ENCODE measurements at regions not wholly inside any gene's neighbourhood (a gene's known extent, or its start where the extent isn't known, plus 50 kb on each side); places are given as distances from the start of the nearest gene placed in this dataset.

DNA sequence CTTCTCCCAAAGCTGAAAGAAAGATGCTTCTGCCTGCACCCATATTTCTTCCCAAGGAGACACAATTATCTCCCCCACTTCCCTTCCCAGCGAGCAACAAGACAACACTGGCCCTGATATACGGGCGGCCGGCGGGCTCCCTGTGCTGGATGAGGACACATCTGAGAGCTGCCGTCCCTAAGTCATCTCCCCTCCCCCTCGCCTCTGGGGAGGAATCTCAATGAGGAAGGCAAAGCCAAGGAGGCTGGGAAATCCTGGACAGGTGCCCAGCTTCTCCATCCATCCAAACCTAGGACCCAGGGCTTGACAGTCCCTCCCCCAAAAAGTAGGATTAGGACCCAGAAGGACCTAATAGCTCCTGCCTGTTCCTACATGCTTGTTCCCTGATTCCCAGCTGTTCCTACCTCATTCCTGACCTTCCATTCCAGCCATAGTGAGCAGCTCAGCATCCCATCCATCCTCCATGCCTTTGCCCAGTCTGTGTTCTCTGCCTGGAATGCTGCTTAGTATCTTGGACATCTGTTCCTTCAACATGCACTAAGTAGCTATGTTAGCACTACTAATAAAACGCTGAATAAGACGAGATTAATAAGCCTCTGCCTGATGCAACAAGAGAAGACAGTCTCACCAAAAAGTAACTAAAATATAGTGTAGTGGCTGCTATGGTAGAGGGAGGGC is 167.9 kb downstream of the CCT6B start:
- no peak for TF ChIP-seq POLR2A (IDR thresholded peaks at IDR 0.05)
- TF ChIP-seq, protein P1, sequence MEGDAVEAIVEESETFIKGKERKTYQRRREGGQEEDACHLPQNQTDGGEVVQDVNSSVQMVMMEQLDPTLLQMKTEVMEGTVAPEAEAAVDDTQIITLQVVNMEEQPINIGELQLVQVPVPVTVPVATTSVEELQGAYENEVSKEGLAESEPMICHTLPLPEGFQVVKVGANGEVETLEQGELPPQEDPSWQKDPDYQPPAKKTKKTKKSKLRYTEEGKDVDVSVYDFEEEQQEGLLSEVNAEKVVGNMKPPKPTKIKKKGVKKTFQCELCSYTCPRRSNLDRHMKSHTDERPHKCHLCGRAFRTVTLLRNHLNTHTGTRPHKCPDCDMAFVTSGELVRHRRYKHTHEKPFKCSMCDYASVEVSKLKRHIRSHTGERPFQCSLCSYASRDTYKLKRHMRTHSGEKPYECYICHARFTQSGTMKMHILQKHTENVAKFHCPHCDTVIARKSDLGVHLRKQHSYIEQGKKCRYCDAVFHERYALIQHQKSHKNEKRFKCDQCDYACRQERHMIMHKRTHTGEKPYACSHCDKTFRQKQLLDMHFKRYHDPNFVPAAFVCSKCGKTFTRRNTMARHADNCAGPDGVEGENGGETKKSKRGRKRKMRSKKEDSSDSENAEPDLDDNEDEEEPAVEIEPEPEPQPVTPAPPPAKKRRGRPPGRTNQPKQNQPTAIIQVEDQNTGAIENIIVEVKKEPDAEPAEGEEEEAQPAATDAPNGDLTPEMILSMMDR (IDR thresholded peaks at IDR 0.05) = no peak

All from vagina (tissue), 2 donors.